GM18861 (cell line): ENCODE measurements at regions not wholly inside any gene's neighbourhood (a gene's known extent, or its start where the extent isn't known, plus 50 kb on each side); places are given as distances from the start of the nearest gene placed in this dataset.

Source experiments
- ATAC-seq: cut with Tn5 transposase; IDR thresholded peaks from one replicate; pipeline ENCODE4 v1.9.1; 2021; ENCODE audit not compliant: unreplicated experiment

DNA sequence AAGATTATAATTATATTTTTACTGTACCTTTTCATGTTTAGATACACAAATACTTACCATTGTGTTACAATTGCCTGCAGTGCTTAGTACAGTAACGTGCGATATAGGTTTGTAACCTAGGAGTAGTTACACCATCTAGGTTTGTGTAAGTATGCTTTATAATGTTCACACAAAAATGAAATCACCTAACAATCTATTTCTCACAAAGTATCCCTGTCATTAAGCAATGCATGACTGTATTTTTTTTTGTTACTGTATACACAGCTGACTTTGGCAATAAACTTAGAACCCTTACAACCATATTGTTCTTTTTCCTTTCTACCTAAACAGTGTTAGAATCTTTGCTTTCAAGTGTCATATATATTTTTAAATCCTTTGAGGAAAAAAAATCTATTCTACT, 303.0 kb upstream of the E2F7 start:
- ATAC-seq, result no peak

DNA sequence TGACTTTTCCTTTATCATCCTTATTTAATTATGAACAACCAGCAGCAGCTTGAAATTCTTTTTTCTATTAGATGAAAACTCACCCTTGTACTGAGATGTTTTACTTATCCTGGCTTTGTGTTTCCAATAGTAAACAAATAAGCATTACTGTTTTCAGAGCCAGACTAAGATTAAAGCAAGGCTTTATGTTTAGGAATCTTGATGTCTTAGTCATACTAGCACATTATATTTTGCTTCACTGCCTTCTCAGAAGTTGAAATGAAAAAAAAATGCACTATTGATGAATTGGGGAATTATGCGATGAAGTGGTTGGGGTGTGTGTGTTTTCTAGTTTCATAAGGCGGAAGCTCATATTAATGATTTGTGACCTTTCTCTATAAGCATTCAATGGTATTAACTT, 301.2 kb upstream of the E2F7 start:
- no peak for ATAC-seq

DNA sequence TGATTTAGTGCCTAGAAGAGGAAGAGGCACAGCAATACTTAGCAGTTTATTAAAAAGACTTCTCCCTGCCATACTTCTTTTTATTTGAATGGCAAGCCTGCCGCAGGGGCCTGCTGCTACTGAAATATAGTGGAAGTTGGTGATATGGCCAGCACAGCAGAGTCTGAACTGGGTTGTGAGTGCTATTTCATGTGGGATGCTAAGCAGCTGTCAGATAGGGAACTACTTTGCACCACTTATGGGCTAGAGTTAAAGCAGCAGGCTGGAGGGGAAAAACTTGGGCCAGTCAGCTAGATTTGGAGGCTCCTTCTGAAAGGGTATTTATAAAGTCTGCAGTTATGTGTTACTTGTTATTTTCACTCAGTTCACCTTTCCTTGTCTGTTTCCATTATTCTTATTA, 299.0 kb upstream of the E2F7 start:
- no peak for ATAC-seq

DNA sequence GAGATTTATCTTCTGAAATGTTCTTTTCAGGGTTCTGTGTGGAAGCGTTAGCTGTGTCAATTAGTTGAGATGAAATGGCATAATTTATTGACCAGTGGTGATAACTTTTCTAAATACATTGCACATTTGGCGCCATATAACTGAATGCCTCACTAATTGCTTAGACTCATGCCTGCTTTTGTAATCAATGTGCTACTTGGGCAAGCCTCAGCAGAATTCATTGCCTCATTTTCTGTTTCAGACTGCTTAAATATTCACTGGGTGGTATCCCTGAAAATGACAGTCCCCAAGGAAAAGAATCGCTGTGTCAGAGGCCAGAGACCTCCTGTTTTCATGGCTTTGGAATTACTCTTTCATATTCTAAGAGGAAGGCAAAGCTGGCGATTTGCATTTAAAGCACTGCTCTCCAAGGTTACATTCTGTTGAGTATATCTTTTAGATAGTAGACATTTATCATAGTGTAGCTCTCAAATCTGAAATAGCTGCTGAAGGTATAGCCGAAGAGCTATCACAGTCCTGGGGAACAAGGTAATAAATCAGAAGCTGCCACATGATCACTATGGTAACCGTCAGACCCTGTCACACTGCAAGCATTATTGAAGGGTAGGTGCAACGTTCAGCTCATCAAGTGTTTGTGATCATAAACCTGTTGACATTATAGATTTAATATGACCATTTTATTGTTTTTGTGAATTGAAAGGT, 297.3 kb upstream of the E2F7 start:
- no peak for ATAC-seq

DNA sequence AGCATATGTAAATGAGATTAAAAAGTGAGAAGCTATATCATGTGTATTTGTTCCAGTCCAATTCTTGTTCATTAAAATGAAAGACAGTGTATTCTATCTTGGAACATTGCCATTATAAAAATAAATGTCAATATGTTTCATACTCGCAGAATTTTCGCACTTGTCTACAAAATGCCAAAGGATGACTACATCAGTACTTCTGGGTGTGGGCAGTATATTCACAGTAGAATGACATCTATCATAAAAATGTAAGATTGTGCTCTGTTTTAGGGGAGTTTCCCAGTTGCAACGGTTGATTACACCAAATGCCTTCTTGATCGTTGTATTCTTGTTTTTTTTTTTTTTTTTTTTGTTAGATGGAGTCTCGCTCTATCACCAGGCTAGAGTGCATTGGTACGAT, 292.3 kb upstream of the E2F7 start:
- no peak for ATAC-seq

DNA sequence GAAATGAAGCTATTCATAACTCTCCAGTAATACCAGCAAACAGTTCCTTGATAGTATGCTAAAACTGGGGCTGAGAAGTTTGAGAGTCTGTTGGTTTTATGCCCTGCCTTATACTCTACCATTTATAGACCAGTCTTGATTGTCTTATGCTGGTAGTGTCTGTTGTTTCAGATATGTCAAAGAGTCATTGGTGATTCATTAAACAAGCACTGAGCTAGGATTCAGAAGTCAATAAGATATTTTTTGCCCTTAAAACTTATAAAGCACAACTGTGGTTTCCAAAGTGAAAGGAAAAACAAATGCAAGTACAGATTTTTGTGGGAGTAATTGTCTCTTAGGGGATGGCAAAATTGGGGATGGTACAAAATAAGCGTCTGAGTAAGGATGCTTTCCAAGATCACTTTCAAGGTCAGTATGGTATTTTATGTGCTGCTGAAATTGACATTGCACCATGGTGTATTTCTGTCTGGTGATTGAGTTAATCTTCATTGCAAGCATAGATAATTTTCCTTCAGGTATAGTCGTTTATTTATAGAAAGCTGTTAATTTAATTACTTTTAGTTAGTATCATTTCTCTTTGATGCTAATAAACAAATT, 289.5 kb upstream of the E2F7 start:
- no peak for ATAC-seq

DNA sequence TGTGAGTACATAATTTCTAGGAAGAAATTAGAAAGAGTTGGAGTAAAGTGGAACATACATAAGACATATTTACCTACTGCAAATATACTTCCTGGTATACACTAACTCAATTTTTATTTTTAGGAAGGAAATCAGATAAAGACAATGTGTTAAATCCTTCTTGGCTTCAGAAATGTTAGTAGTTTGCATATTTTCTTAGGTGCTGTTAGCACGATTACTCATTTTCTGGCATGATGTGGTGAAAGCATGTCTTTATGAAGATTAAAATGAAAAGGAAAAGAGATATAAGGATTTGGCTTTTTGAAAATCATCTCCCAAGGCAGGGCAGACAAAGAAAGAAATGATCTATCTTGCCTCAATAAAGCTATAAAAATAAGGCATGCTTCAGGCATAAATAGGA, 287.6 kb upstream of the E2F7 start:
- ATAC-seq, result no peak

DNA sequence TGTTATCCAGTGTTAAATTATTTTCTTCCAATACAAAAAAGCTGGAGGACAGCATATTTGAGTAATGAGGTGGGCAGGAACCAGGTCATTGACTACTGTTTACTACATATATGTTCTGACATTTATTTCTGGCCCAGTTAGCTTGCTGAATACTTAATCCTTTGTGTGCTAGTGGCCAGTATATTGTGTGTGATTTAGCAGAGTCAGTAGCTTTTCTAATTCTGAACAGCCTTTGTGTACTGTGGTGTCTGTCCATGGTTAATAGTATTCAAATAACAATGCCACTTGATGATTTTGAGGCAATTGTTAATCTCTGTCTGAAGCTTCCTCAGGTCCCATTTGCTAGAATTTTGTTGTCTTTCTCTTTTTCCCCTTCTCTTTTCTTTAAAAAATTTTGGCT, 286.5 kb upstream of the E2F7 start:
- ATAC-seq, result no peak

DNA sequence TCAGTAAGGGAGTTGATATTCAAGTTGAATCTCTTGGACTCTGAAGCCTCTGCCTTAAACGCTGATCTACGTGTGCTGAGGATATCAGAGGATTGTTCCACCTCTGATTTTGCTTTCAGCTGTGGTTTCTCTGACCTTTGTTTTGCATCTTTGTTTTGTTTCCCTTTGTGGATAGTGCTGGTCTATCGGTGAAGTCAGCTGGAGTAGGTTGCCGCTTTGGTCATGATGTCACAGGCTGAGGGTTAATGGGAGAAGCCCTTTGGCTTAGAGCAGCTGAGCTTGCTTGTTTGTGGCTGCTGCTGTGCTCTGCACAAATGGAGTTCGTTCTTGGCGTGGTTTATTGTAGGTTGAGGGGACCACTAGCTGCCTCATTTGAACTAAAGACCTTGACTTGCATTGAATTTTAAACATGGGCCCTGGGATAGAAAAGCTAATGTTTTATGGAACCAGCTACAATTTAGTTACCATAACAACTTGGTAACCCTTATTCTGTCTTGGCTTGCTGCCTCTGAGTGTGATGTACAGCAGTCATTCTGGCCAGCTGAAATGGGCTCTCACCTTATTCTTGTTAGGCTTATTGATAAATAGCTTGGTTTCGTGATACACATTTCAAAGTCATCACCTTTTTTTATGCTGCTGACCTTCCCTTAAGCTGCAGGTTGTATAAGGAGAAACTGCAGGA, 284.5 kb upstream of the E2F7 start:
- ATAC-seq, result no peak

DNA sequence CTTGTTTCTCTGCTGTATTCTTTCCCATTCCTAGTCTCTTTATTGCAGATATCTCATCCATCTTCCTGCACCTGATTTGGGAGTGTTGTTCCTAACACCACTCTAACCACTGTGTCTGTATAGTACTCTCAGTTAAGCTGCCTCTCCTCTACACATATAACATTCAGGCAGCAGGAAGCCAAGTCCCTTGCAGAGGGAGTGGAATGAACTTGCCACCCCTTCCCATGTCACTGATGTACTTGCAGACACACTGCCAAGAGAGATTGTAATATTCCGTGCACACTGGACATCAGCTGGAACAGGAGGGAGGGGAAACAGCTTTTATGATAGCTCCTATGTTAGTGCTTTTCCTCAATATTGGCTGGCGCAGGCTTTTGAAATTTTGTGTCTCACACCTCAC, 281.6 kb upstream of the E2F7 start:
- no peak for ATAC-seq

DNA sequence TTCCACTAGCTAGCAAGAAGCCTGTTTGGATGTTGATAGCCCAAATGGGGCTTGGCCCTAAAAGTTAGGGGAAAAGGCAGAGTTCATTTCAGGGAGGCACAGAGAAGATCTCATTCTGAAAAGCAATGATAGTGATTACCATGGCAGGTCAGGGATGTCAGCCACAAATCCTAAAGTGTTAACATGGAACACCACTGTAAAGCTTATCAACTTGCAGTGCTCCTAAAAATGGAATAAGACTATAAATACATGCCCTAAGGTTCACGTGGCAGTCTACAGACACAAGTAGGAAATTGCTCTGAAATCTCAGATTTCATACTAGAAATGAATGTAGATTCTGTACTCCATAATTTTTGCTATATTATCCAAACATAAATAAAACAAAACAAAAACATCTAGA, 280.0 kb upstream of the E2F7 start:
- no peak for ATAC-seq

DNA sequence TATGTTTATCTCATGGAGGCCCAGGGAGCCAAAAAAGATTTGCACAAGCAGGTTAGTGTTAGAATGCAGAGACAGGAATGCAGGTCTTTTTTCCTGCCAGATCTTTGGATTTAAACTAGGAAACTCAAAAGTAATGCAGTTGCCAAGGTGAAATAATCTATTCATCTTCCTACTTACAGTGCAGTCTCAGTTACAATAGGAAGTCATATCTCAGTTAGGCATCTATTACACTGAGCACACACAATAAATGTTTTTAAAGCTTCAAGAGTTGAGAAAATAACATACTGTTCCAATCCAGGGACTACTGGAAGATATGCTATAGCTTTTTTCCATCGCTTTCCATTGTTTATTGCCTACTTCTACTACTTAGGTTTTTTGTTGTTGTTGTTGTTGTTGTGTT, 279.3 kb upstream of the E2F7 start:
- ATAC-seq, result no peak

DNA sequence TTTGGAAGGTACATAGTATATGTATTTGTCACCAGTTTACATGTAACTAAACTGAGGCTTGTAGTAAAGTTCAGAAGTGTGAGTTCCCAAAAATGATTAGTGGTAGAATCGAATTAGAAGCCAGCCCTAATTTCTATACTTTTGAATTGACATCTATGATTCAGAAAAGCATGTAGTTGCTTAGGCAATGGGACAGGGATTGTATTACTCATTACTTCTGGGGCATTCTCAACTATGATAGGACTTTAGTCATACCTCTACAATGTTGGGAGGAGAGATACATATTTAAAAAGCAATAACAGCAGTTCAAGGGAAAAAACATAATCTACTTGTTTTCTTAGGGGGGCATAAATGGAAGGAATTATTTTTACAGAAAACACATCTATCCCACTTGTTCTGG, 277.9 kb upstream of the E2F7 start:
- ATAC-seq, result no peak

DNA sequence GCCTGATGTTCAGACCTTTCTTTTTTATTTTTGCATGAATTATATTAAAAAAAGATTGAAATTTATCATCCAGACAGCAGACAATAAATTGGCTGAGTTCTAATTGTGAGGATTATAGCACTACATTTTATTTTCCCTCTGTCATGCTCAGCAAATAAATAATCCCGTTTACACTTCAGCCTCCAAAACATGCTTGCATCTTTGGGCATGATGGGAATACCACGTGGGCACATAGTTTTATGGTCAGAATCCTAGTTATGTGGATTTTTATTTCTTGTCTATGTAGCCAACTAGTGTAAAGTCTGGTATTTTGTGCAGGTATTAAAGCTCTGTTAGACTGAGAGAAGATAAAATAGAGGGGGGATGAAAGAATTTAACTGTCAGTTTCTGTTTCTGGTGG, 276.9 kb upstream of the E2F7 start:
- ATAC-seq, result no peak

DNA sequence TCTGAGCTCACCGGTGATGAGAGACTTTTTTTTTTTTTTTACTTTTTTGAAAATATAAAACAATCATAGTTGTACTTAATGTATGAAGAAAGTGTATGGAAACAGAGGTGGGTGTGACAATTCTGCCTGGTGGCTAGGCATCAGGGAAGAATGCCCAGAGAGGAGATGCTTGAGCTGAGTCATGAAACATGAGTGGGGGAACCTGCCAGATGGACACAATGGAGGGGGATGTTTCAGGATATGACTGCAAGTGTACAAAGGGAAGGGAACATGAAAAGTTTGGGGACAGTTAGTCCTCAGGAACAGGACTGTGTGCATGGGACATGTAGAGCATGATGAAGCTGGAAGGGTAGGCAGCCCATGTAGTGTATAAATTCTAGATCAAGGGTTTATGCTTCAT, 274.2 kb upstream of the E2F7 start:
- ATAC-seq, result no peak

DNA sequence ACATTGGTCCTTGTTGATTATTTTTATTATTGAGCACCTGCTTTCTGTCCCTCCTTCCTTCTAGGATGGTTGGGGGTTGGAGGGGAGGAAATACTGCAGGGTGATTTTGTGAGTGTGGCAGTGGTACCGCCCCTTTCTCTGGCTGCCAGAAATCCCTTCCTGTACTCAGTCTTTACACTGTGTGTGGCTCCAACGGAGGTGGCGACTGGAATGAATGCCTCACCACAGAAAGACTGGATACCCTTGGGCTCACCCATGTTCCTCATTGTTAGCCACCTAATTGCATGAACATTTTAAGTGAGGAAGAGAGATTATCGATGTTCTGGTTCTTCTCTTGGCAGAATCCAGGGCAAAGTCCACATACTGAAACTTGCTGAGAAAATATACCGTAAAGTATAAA, 272.0 kb upstream of the E2F7 start:
- no peak for ATAC-seq

DNA sequence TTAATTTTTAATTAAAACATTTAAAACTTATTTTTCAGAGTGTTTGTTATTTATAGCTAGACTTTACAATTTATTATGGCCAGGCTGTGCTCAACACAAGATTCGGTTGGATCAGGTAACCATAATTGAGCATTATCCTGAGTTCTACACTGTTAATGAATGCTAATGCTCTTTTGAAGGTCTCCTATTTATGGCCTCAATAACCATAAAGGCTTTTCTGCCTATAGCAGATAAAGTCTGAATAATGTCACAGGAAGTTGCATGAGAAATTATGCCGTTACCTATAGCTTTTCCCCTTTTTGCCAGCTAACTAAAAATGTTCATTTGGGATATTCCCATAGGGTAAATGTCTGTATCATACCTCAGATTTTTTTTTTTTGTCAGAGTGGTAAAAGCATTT, 269.4 kb upstream of the E2F7 start:
- ATAC-seq, result no peak

DNA sequence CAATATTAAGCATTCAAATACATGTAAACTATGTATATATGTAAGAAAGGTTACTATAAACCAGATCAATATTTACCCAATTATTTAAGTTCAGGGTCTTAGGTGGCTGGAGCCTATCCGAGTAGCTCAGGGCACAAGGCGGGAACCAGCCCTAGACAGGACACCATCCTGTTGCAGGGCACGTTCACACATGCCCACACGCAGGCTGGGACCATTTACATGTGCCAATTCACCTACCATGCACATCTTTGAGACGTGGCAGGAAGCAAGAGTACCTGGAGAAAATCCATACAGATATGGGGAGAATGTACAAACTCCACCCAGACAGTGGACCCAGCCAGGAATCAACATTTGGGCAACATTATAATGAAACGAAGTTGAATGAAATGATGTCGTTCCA, 263.0 kb upstream of the E2F7 start:
- ATAC-seq, result no peak

DNA sequence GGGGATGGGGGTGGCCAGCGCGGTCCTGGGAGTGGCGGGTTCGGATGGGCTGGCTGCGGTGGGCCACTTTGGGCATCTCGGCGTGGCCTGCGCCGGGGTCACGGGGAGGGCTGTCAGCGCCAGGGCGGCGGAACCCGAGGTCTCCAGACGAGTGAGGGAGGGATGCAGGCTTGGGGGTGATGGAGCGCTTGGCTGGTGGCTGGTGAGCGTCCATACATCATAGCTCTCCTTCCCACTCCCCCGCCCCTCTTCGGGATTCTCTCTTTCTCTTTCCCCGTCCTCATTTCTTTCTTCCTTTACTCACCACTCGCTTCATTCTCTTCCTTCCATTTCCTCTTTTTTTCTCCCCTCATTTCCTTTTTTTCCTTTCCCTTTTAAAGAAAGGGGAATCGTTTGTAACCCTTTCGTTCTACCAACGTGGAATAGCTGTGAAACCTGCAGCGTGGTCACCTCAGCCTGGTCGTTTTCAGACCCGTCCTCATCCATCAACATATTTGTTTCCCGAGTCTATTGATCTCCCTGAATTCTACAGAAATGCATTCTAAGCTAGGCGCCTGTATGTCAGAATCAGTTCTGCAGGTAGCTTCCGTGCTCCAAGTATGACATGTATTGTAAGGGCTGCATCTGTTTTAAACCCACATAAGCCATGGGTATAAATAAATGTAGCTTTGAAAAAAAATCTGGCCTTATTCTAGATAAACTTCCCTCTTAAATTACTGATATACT, 260.3 kb upstream of the E2F7 start:
- no peak for ATAC-seq

DNA sequence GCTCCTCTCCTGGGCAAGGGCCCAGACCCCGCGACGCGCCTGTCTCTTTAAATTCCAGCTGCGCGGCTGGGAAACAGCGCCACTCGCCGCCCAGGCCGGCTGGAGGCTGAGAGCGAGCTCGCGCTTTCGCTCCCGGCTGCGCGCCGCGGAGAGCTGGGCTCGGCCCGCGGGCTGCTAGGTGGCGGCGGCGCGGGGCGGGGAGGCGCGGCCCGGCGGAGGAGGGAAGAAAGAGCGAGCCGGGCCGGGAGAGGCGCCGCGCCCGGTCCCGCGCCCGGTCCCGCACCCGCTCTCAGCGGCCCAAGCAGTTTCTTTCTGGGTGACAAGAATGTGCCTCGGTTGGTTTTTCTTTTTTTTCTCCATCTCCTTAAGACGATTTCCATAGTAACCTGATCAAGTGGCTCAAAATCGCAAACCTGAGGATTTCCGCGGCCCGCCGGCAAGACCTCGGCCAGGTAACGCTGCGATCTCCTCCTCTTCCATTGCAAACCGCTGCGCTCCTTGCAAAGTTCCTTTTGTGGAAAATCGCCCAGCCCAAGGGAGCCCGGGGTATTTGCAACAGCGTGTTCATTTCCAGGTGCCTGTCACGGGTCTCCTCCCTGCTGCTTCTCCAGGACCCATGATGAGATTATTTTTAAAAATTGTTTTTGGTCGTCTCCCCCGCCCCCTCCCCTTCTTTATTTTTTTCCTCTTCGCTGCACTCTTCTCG, 259.5 kb upstream of the E2F7 start:
- ATAC-seq, result peak; percentile 86

DNA sequence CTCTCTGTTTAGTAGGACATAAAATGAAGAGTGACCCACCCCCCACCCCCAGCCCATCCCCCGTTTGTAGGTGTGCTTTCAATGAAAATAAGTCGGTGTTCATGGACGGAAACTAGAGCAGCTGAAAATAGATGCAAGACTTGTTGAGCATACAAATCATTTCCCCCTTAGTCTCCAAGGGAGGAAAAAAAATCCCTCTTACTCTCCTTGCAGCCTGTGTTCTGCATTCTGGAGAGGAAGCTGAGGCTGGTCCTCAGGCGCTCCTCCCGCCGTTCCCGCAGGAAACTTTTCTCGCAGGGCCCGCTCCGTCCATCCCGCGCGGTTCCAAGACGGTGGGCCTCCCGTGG, 259.0 kb upstream of the E2F7 start:
- no peak for ATAC-seq
